Mesendoderm (in vitro differentiated cells): ENCODE measurements at regions not wholly inside any gene's neighbourhood (a gene's known extent, or its start where the extent isn't known, plus 50 kb on each side); places are given as distances from the start of the nearest gene placed in this dataset.

ENCODE experiments used
- DNase-seq: peaks from one replicate; pipeline ENCODE4 v3.0.0; 2013
- H2AK5ac ChIP-seq: 2 replicates; pipeline ENCODE4 v1.6.1; 2013; ENCODE audit warnings: low read length, inconsistent platforms
- H2BK120ac ChIP-seq: 2 replicates; pipeline ENCODE4 v1.6.1; 2013; ENCODE audit warnings: low read depth, mild to moderate bottlenecking, low read length, moderate library complexity, mixed read lengths
- H2BK15ac ChIP-seq: replicated peaks from 2 replicates; pipeline ENCODE4 v1.6.1; 2013; ENCODE audit warnings: low read depth, mild to moderate bottlenecking, moderate library complexity
- H2BK5ac ChIP-seq: 2 replicates; pipeline ENCODE4 v1.6.1; 2013; ENCODE audit warnings: low read length, inconsistent platforms
- H3K18ac ChIP-seq: 2 replicates; pipeline ENCODE4 v1.6.1; 2013; ENCODE audit warnings: mild to moderate bottlenecking, low read length, mixed read lengths
- H3K23ac ChIP-seq: one replicate; pipeline ENCODE4 v1.6.1; 2013; ENCODE audit warnings: low read length
- H3K27ac ChIP-seq: 2 replicates; pipeline ENCODE4 v1.5.1; 2013; ENCODE audit warnings: low read depth, mild to moderate bottlenecking, inconsistent platforms, low read length, moderate library complexity
- H3K27me3 ChIP-seq: 2 replicates; pipeline ENCODE4 v1.6.1; 2013; ENCODE audit warnings: low read length, control low read depth, mild to moderate bottlenecking, inconsistent platforms; ENCODE audit not compliant: insufficient read depth, poor library complexity
- H3K36me3 ChIP-seq: 2 replicates; pipeline ENCODE4 v1.6.1; 2013; ENCODE audit warnings: low read length, inconsistent platforms; ENCODE audit not compliant: control insufficient read depth, insufficient read depth
- H3K4ac ChIP-seq: one replicate; pipeline ENCODE4 v1.6.1; 2013; ENCODE audit warnings: low read depth, mild to moderate bottlenecking, low read length, moderate library complexity
- H3K4me1 ChIP-seq: 2 replicates; pipeline ENCODE4 v1.6.1; 2013; ENCODE audit warnings: low read depth, low read length, inconsistent platforms; ENCODE audit not compliant: control insufficient read depth
- H3K4me2 ChIP-seq: 2 replicates; pipeline ENCODE4 v1.6.1; 2013; ENCODE audit warnings: low read length
- H3K4me3 ChIP-seq: 2 replicates; pipeline ENCODE4 v1.5.1; 2013; ENCODE audit warnings: mild to moderate bottlenecking, low read length
- H3K56ac ChIP-seq: one replicate; pipeline ENCODE4 v1.6.1; 2013; ENCODE audit warnings: low read length
- H3K79me1 ChIP-seq: 2 replicates; pipeline ENCODE4 v1.6.1; 2013; ENCODE audit warnings: low read length, inconsistent platforms
- H3K79me2 ChIP-seq: 2 replicates; pipeline ENCODE4 v1.6.1; 2013; ENCODE audit warnings: mild to moderate bottlenecking, low read length; ENCODE audit not compliant: control insufficient read depth, insufficient read depth
- H3K9ac ChIP-seq: 2 replicates; pipeline ENCODE4 v1.6.1; 2013; ENCODE audit warnings: low read length, inconsistent platforms
- H4K5ac ChIP-seq: one replicate; pipeline ENCODE4 v1.6.1; 2013; ENCODE audit warnings: low read length
- H4K8ac ChIP-seq: one replicate; pipeline ENCODE4 v1.6.1; 2013; ENCODE audit warnings: low read depth, mild to moderate bottlenecking, control low read depth, low read length, moderate library complexity
- WGBS: extraction: QIAGEN DNeasy Blood & Tissue Kit; methylation state at CpG from one replicate; pipeline ENCODE4 v1.1.7; 2013; ENCODE audit warnings: low lambda C conversion rate, missing lambda C conversion rate; ENCODE audit not compliant: insufficient coverage; ENCODE audit errors: extremely low coverage; 5-methylcytosine and 5-hydroxymethylcytosine counted together

DNA sequence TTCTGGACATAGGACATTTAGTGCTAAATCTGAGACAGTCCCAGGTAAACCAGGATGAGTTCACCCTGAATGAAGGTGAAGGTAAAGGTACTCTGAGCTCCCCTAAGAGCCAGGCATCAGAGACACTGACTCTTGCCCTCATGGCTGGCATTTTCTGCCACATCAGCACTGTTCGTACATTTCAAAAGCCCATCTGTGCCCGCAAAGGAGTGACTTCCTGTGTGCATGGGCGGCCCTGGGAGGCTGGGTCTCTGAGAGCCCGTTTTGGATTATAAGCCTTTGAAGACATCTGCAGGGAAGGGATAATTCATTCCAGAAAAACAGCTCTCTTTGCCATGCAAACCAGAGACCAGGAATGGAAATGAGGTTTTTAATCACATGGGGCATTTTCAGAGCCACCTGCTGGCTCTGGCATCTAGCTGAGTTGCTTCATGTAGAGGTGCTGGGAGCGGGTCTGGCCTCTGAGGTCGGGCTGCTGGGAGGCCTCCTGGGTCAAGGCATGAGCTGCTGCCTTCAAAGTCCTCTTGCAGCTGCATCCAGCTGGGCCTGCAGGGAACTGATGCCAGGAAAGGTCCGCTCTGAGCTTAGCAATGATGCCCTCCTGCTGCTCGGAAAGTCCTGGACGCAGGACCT is 348.3 kb downstream of the DHX35 start:
- no peak overlapping the region for H4K5ac ChIP-seq
- WGBS: no CpG with 5 or more reads among the region's 9 CpGs
- no peak overlapping the region for H3K4me3 ChIP-seq
- H2BK120ac ChIP-seq: no peak overlapping the region
- no peak overlapping the region for H2BK5ac ChIP-seq
- H3K79me2 ChIP-seq: no peaks in the 10 kb centered on the region
- no peak overlapping the region for H2AK5ac ChIP-seq
- no peak overlapping the region for H3K4ac ChIP-seq
- H4K8ac ChIP-seq: no peak overlapping the region
- no peak overlapping the region for H3K18ac ChIP-seq
- no peak overlapping the region for H3K4me2 ChIP-seq
- DNase-seq: no peak
- H3K9ac ChIP-seq: no peak overlapping the region
- H3K27me3 ChIP-seq: no peaks in the 10 kb centered on the region
- H3K23ac ChIP-seq: no peak overlapping the region
- no peak overlapping the region for H2BK15ac ChIP-seq
- no peaks in the 10 kb centered on the region for H3K79me1 ChIP-seq
- no peaks in the 10 kb centered on the region for H3K36me3 ChIP-seq
- no peak overlapping the region for H3K27ac ChIP-seq
- H3K56ac ChIP-seq: no peak overlapping the region
- H3K4me1 ChIP-seq: no peaks in the 10 kb centered on the region

DNA sequence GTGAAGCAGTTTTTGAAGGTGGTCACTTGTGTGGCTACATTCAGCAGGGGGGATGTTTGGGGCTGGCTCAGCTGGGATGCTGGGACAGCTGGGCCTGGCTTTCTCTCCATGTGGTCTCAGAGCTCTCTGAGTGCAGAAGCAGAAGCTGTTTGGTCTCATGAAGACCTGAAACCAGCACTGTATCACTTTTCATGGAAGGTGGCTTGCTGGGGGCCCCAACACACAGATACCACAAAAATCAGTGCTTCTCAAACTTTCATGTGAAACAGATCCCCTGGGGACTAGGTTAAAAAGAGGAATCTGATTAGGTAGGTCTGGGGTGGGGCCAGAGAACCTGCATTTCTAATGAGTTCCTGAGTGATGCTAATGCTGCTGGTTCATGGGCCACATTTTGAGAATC is 347.3 kb downstream of the DHX35 start:
- no peaks in the 10 kb centered on the region for H3K4me1 ChIP-seq
- H3K27me3 ChIP-seq: no peaks in the 10 kb centered on the region
- H3K4me2 ChIP-seq: no peak overlapping the region
- no peak overlapping the region for H3K23ac ChIP-seq
- H2BK15ac ChIP-seq: no peak overlapping the region
- H3K4me3 ChIP-seq: no peak overlapping the region
- H3K56ac ChIP-seq: no peak overlapping the region
- H4K5ac ChIP-seq: no peak overlapping the region
- H3K27ac ChIP-seq: no peak overlapping the region
- no peaks in the 10 kb centered on the region for H3K36me3 ChIP-seq
- no peak overlapping the region for H3K18ac ChIP-seq
- no peak overlapping the region for H4K8ac ChIP-seq
- H3K4ac ChIP-seq: no peak overlapping the region
- H2BK5ac ChIP-seq: no peak overlapping the region
- no peak for DNase-seq
- no peak overlapping the region for H3K9ac ChIP-seq
- no peaks in the 10 kb centered on the region for H3K79me2 ChIP-seq
- no peak overlapping the region for H2BK120ac ChIP-seq
- no peaks in the 10 kb centered on the region for H3K79me1 ChIP-seq
- no peak overlapping the region for H2AK5ac ChIP-seq

DNA sequence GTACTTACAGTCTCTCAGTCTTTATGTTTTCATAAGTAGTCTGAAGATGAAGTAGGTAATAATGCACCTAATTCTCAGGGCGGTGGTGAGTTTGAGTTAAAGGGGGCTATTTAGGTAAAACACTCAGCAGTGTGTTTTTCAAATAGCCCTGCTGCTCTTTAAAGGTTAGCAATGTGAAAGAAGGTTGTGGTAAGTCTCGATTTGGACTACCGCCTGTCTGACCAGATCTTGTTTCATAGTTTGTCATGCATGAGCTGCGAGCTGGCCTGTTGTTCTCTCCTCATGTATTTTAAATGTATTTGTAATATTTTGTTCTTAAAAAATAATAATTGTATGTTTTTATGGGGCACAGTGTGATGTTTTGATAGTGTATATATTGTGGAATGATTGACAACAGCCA is 340.2 kb downstream of the DHX35 start:
- H3K4ac ChIP-seq: no peak overlapping the region
- H3K18ac ChIP-seq: no peak overlapping the region
- no peak overlapping the region for H4K8ac ChIP-seq
- no peaks in the 10 kb centered on the region for H3K4me1 ChIP-seq
- H3K56ac ChIP-seq: no peak overlapping the region
- no peak overlapping the region for H2BK15ac ChIP-seq
- H3K27ac ChIP-seq: no peak overlapping the region
- no peak overlapping the region for H2AK5ac ChIP-seq
- no peak overlapping the region for H3K4me2 ChIP-seq
- no peaks in the 10 kb centered on the region for H3K36me3 ChIP-seq
- H3K4me3 ChIP-seq: no peak overlapping the region
- no peak overlapping the region for H3K9ac ChIP-seq
- no peak overlapping the region for H2BK5ac ChIP-seq
- no peak overlapping the region for H3K23ac ChIP-seq
- DNase-seq: no peak
- no peak overlapping the region for H2BK120ac ChIP-seq
- no peaks in the 10 kb centered on the region for H3K79me1 ChIP-seq
- no CpG with 5 or more reads among the region's 4 CpGs for WGBS
- no peaks in the 10 kb centered on the region for H3K79me2 ChIP-seq
- H4K5ac ChIP-seq: no peak overlapping the region
- H3K27me3 ChIP-seq: no peaks in the 10 kb centered on the region

DNA sequence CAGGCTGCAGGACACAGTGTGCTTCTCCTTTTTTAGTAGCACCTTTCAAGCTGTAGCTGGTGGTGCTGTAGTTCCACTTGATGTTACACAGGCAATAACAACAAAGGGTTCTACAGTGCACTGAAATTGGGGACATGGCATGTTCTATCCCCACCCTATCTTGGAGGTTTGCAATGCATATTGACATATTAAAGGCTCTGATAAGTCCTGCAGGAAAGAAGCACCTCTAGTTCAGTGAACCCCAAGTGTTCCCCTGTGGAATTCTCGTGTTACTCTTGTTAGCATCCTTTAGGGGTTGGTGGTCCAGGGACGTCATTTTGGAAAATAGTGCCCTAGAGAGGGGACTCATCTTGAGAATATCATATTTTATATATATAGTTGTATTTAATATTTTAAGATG is 337.6 kb downstream of the DHX35 start:
- Histone ChIP-seq H3K79me1 (no peaks in the 10 kb centered on the region), H3K9ac (no peak overlapping the region), H2BK15ac (no peak overlapping the region), H3K27me3 (no peaks in the 10 kb centered on the region), H3K4me1 (no peaks in the 10 kb centered on the region), H3K4ac (no peak overlapping the region), H2AK5ac (no peak overlapping the region), H3K4me3 (no peak overlapping the region), H3K18ac (no peak overlapping the region), H3K56ac (no peak overlapping the region), H3K4me2 (no peak overlapping the region), H3K27ac (no peak overlapping the region), H2BK5ac (no peak overlapping the region), H2BK120ac (no peak overlapping the region), H3K23ac (no peak overlapping the region), H3K36me3 (no peaks in the 10 kb centered on the region), H4K5ac (no peak overlapping the region), H3K79me2 (no peaks in the 10 kb centered on the region), H4K8ac (no peak overlapping the region)
- no CpG with 5 or more reads among the region's 2 CpGs for WGBS
- no peak for DNase-seq

DNA sequence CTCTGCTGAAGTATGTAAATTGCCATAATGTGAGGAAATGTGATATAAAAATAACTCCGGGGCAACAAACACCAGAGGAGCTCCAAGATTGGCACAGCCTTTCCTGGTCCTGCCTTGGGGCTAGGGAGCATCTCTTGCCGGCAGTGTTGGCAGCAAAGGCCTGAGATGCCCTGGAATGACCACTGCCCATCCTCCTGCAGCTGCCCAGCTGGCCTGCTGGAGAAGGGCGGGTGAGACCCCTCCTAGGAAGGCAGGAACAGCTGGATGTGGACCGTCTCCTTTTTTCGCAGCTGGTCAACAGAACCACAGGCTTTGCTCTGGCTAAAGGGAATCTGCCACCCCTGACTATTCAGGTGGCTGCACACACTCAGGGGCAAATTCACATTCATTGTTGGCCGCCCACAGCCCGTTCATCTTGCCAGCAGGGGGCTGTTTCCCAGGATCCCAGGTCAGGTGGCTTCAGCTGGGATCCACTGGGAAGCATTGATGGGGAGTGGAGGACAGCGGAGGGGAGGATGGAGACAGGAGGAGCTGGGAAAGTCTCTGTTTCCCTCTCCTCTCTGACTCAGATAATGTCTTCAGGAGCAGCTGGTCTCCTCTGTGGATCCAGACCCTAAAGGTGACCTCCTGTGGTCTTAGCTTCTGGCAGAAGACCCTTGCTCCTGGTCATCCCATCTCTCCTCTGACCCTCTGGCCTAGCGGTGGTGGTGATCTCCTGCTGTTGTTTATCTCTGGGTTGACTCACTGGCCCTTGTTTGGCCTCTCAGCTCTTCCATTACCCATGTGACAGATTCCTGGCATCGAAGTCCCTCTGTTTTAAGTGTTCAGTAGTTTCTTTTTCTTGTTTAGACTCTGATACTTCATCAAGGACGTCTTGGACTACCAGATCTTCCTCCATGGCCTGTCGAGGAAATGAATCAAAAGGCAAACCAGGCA is 336.7 kb downstream of the DHX35 start:
- H3K27ac ChIP-seq: no peak overlapping the region
- no CpG with 5 or more reads among the region's 12 CpGs for WGBS
- H4K5ac ChIP-seq: no peak overlapping the region

More for the DNA sequence above, 336.7 kb downstream of the DHX35 start:
- Histone ChIP-seq H2AK5ac (no peak overlapping the region), H2BK120ac (no peak overlapping the region), H3K4me2 (no peak overlapping the region), H3K27me3 (no peaks in the 10 kb centered on the region), H3K4me3 (no peak overlapping the region), H3K9ac (no peak overlapping the region), H3K79me1 (no peaks in the 10 kb centered on the region), H2BK15ac (no peak overlapping the region), H3K23ac (no peak overlapping the region), H3K4ac (no peak overlapping the region), H3K36me3 (no peaks in the 10 kb centered on the region), H2BK5ac (no peak overlapping the region), H3K18ac (no peak overlapping the region), H3K4me1 (no peaks in the 10 kb centered on the region), H4K8ac (no peak overlapping the region), H3K56ac (no peak overlapping the region), H3K79me2 (no peaks in the 10 kb centered on the region)
- DNase-seq: no peak
